GM21526 (cell line): ENCODE measurements at regions not wholly inside any gene's neighbourhood (a gene's known extent, or its start where the extent isn't known, plus 50 kb on each side); places are given as distances from the start of the nearest gene placed in this dataset.

Source experiments
- ATAC-seq: cut with Tn5 transposase; IDR thresholded peaks from one replicate; pipeline ENCODE4 v1.9.1; 2021; ENCODE audit warnings: moderate library complexity; ENCODE audit not compliant: unreplicated experiment, low FRiP score

GRCh38 chr2:22600999-22601398 is 784.0 kb upstream of the KLHL29 start:
- no peak for ATAC-seq

GRCh38 chr2:22604136-22604535 is 780.8 kb upstream of the KLHL29 start:
- no peak for ATAC-seq

- ATAC-seq = no peak
Observed at GRCh38 chr2:22616031-22616430, 768.9 kb upstream of the KLHL29 start.

- ATAC-seq = no peak
Observed at GRCh38 chr2:22623620-22624019, 761.4 kb upstream of the KLHL29 start.

GRCh38 chr2:22626621-22627020 is 758.4 kb upstream of the KLHL29 start:
- ATAC-seq = no peak

- no peak for ATAC-seq
Observed at GRCh38 chr2:22628221-22628620, 756.8 kb upstream of the KLHL29 start.

GRCh38 chr2:22628906-22629305 is 756.1 kb upstream of the KLHL29 start:
- no peak for ATAC-seq

GRCh38 chr2:22634167-22634566 is 750.8 kb upstream of the KLHL29 start:
- no peak for ATAC-seq

- ATAC-seq = no peak
Observed at GRCh38 chr2:22656426-22656825, 728.6 kb upstream of the KLHL29 start.

- no peak for ATAC-seq
Observed at GRCh38 chr2:22673529-22673928, 711.5 kb upstream of the KLHL29 start.

GRCh38 chr2:22683914-22684313 is 701.1 kb upstream of the KLHL29 start:
- ATAC-seq = no peak

- no peak for ATAC-seq
Observed at GRCh38 chr2:22690096-22690495, 694.9 kb upstream of the KLHL29 start.

GRCh38 chr2:22691666-22692065 is 693.3 kb upstream of the KLHL29 start:
- no peak for ATAC-seq

- ATAC-seq = no peak
Observed at GRCh38 chr2:22692746-22693145, 692.2 kb upstream of the KLHL29 start.

- no peak for ATAC-seq
Observed at GRCh38 chr2:22694300-22694699, 690.7 kb upstream of the KLHL29 start.

GRCh38 chr2:22694856-22695255 is 690.1 kb upstream of the KLHL29 start:
- ATAC-seq = no peak

- ATAC-seq = no peak
Observed at GRCh38 chr2:22697054-22697788, 687.8 kb upstream of the KLHL29 start.

- no peak for ATAC-seq
Observed at GRCh38 chr2:22701561-22702160, 683.3 kb upstream of the KLHL29 start.

- no peak for ATAC-seq
Observed at GRCh38 chr2:22703286-22703920, 681.6 kb upstream of the KLHL29 start.

- no peak for ATAC-seq
Observed at GRCh38 chr2:22719396-22719795, 665.6 kb upstream of the KLHL29 start.

- no peak for ATAC-seq
Observed at GRCh38 chr2:22729466-22729865, 655.5 kb upstream of the KLHL29 start.
